Mesothelial cell of epicardium (in vitro differentiated cells): ENCODE measurements at regions not wholly inside any gene's neighbourhood (a gene's known extent, or its start where the extent isn't known, plus 50 kb on each side); places are given as distances from the start of the nearest gene placed in this dataset.

Experiments used
- DNase-seq, 2 experiments: peaks; one replicate each; pipeline ENCODE4 v3.0.0; 2021; ENCODE audit warnings: low spot score in 2 of 2; ENCODE audit not compliant: unreplicated experiment in 2 of 2
- H3K27ac Mint-ChIP-seq: 2 replicates; pipeline ENCODE4 v1.8.0; 2021; ENCODE audit warnings: mixed read lengths
- H3K27me3 Mint-ChIP-seq: 2 replicates; pipeline ENCODE4 v1.8.0; 2021; ENCODE audit warnings: low read depth, mixed read lengths
- H3K36me3 Mint-ChIP-seq: 2 replicates; pipeline ENCODE4 v1.8.0; 2021; ENCODE audit warnings: mixed read lengths
- H3K4me1 Mint-ChIP-seq: 2 replicates; pipeline ENCODE4 v1.8.0; 2021; ENCODE audit warnings: mixed read lengths
- H3K4me3 Mint-ChIP-seq: 2 replicates; pipeline ENCODE4 v1.8.0; 2021; ENCODE audit warnings: mild to moderate bottlenecking, moderate library complexity, mixed read lengths
- H3K9me3 Mint-ChIP-seq: 2 replicates; pipeline ENCODE4 v1.8.0; 2021; ENCODE audit warnings: mixed read lengths
- TF ChIP-seq, protein P1 (sequence below): fragments of 200-600 bp; sonication (generic); IDR thresholded peaks from one replicate; pipeline ENCODE4 v1.5.0; 2021; ENCODE audit warnings: antibody characterized with exemption; ENCODE audit not compliant: unreplicated experiment

DNA sequence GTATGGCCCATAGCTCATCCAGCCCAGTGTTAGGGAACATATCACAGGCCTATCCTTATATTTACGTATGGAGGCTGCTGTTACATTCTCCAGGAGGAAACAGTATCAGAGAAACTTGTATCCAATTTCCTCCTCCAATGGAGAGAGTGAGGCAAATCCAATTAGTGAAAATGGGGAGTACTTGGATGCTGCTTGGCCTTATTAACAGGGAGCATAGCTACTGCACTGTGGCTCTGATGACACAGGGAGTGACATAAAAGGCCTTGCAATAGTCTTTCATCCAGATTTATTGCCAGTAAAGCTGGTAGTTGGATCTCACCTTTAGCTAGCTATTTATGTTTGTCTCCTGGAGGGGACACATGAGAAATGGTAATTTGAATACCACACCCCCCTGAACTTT lies 313.2 kb upstream of the MTPN start:
- Mint-ChIP-seq H3K9me3 (no peaks in the 10 kb centered on the region), H3K4me3 (no peak overlapping the region), H3K27ac (no peak overlapping the region), H3K4me1 (peaks cover 20% of the 10 kb centered on the region), H3K36me3 (no peaks in the 10 kb centered on the region), H3K27me3 (no peaks in the 10 kb centered on the region)
- TF ChIP-seq, protein P1, sequence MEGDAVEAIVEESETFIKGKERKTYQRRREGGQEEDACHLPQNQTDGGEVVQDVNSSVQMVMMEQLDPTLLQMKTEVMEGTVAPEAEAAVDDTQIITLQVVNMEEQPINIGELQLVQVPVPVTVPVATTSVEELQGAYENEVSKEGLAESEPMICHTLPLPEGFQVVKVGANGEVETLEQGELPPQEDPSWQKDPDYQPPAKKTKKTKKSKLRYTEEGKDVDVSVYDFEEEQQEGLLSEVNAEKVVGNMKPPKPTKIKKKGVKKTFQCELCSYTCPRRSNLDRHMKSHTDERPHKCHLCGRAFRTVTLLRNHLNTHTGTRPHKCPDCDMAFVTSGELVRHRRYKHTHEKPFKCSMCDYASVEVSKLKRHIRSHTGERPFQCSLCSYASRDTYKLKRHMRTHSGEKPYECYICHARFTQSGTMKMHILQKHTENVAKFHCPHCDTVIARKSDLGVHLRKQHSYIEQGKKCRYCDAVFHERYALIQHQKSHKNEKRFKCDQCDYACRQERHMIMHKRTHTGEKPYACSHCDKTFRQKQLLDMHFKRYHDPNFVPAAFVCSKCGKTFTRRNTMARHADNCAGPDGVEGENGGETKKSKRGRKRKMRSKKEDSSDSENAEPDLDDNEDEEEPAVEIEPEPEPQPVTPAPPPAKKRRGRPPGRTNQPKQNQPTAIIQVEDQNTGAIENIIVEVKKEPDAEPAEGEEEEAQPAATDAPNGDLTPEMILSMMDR: no peak
- DNase-seq: no peak

DNA sequence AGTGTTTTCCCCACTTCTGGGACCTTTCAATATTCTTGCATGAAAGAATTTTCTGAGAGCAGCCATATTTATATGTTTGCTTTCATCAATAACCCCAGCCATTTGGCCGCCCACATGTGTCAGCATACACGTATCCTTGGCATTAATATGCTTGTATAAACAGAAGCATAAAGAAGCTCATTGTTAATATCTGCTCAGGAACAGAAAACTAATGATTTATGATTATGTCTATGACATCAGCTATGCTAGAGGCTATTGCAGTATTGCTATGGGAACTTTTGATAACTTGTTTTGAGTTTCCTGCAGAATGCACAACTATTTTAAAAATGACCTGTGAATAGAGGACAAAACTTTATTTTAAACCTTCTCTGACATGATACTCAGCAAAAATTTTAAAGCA lies 300.9 kb upstream of the MTPN start:
- H3K27ac Mint-ChIP-seq: peak overlapping the region; percentile 90
- no peak overlapping the region for H3K4me3 Mint-ChIP-seq
- TF ChIP-seq, protein P1: no peak
- H3K27me3 Mint-ChIP-seq: no peaks in the 10 kb centered on the region
- DNase-seq: no peak
- peaks cover 44% of the 10 kb centered on the region for H3K4me1 Mint-ChIP-seq
- H3K36me3 Mint-ChIP-seq: no peaks in the 10 kb centered on the region
- peaks cover 6% of the 10 kb centered on the region for H3K9me3 Mint-ChIP-seq

DNA sequence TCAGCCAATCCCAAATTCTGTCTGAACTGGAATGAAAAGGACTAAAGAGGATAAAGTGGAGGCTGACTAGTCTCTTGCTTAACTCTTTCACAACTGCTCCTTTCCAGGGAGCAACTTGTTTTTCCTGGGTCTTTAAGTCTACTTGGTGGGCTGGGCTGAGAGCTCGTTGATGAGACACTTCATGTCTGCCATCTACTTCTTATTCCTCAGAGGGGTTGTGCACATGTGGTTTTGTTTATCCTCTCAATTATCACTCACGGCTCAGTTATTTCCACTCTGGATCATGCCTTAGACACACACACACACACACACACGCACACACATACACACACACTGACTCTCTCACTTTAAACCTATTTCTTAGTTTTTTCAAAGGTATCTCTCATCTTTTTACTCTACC lies 298.6 kb upstream of the MTPN start:
- no peak for DNase-seq
- peaks cover 38% of the 10 kb centered on the region for H3K4me1 Mint-ChIP-seq
- H3K27ac Mint-ChIP-seq: no peak overlapping the region
- no peaks in the 10 kb centered on the region for H3K27me3 Mint-ChIP-seq
- no peaks in the 10 kb centered on the region for H3K36me3 Mint-ChIP-seq
- no peak overlapping the region for H3K4me3 Mint-ChIP-seq
- peaks cover 6% of the 10 kb centered on the region for H3K9me3 Mint-ChIP-seq
- TF ChIP-seq, protein P1: no peak

DNA sequence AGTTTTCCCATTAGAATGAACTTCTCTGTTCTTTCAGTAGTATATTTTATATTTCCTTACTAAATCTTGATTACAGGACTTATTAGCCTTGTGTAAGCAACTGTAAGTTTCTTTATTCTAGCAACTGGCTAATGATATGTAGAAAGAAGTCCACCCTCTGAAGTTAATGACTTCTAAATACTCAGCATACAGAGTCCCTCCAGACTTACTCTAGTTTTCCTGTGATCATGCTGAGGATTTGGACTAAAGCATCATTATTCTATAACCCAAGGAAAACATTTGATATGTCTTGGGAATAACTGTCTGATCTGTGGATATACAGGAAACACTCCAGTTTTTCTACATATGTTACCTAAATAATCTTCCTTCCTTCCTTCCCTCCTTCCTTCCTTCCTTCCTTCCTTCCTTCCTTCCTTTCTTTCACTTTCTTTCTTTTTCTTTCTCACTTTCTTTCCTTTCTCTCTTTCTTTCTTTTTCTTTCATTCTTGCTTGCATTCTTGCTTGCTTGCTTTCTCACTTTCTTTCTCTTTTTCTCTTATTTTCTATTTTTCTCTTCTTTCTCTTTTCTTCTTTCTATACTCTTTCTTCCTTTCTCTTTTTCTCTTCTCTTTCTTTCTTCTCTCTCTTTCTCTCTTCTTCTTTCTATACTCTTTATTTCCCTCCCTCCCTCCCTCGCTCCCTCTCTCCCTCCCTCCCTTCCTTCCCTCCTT lies 297.6 kb upstream of the MTPN start:
- peaks cover 6% of the 10 kb centered on the region for H3K9me3 Mint-ChIP-seq
- no peak overlapping the region for H3K4me3 Mint-ChIP-seq
- TF ChIP-seq, protein P1: no peak
- H3K36me3 Mint-ChIP-seq: no peaks in the 10 kb centered on the region
- H3K4me1 Mint-ChIP-seq: peaks cover 35% of the 10 kb centered on the region
- H3K27ac Mint-ChIP-seq: no peak overlapping the region
- no peaks in the 10 kb centered on the region for H3K27me3 Mint-ChIP-seq
- DNase-seq: no peak

DNA sequence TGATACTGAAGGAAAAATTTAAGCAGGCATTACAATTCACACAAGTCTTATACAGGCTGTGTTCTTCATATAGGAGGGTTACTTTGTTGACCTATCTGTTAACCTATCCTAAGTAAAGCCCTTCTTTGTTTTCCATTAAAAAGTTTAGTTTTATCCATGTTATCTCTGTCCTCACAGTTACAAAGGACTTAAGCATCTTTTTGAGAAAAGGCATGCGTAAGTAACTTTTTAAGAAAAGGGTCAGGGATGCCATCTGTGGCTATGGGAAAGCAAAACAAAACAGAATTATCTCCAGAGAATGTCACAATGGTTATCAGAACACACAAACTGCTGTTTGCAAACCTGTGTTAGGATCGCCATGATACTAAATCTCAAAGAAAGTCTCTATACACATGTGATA lies 295.8 kb upstream of the MTPN start:
- TF ChIP-seq, protein P1: no peak
- Mint-ChIP-seq H3K27ac (no peak overlapping the region), H3K4me3 (no peak overlapping the region), H3K27me3 (no peaks in the 10 kb centered on the region), H3K4me1 (peaks cover 19% of the 10 kb centered on the region), H3K36me3 (peaks cover 8% of the 10 kb centered on the region), H3K9me3 (peaks cover 18% of the 10 kb centered on the region)
- DNase-seq: no peak

DNA sequence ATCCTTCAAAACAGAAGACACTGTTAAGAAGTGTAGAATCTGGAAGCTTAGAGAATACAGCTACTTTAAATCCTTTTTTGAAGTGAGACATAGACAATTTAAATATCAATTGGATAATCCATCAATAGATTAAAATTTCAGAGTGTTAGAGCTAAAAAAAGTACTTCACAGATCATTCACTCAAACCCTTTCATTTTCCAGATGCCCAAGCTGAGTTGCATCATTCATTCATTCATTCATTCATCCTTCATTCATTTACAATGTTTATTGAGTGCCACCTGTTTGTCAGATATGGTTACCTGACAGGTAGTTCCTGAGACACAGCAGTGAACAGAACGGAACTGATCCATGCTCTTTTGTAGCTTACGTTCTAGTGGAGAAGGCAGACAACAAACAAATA lies 290.7 kb upstream of the MTPN start:
- Mint-ChIP-seq H3K36me3 (peaks cover 19% of the 10 kb centered on the region), H3K27me3 (no peaks in the 10 kb centered on the region), H3K27ac (no peak overlapping the region)

More for the DNA sequence above, 290.7 kb upstream of the MTPN start:
- H3K4me3 Mint-ChIP-seq: no peak overlapping the region
- TF ChIP-seq, protein P1: no peak
- no peak for DNase-seq
- H3K9me3 Mint-ChIP-seq: peaks cover 47% of the 10 kb centered on the region
- no peaks in the 10 kb centered on the region for H3K4me1 Mint-ChIP-seq
